Osteocyte (in vitro differentiated cells): ENCODE measurements at regions not wholly inside any gene's neighbourhood (a gene's known extent, or its start where the extent isn't known, plus 50 kb on each side); places are given as distances from the start of the nearest gene placed in this dataset.

ENCODE experiments used
- DNase-seq: peaks from one replicate; pipeline ENCODE4 v3.0.0; 2021; ENCODE audit warnings: mixed read lengths; ENCODE audit not compliant: unreplicated experiment; ENCODE audit errors: extremely low spot score
- H3K27ac Mint-ChIP-seq: one replicate; pipeline ENCODE4 v1.8.0; 2021; ENCODE audit warnings: mild to moderate bottlenecking, mixed read lengths; ENCODE audit not compliant: unreplicated experiment
- H3K27me3 Mint-ChIP-seq: one replicate; pipeline ENCODE4 v1.8.0; 2021; ENCODE audit warnings: mixed read lengths; ENCODE audit not compliant: unreplicated experiment
- H3K36me3 Mint-ChIP-seq: one replicate; pipeline ENCODE4 v1.8.0; 2021; ENCODE audit warnings: mixed read lengths; ENCODE audit not compliant: unreplicated experiment
- H3K4me1 Mint-ChIP-seq: one replicate; pipeline ENCODE4 v1.8.0; 2021; ENCODE audit warnings: mixed read lengths; ENCODE audit not compliant: unreplicated experiment
- H3K4me3 Mint-ChIP-seq: one replicate; pipeline ENCODE4 v1.8.0; 2021; ENCODE audit warnings: mild to moderate bottlenecking, moderate library complexity, mixed read lengths; ENCODE audit not compliant: unreplicated experiment
- H3K9me3 Mint-ChIP-seq: one replicate; pipeline ENCODE4 v1.8.0; 2021; ENCODE audit warnings: mixed read lengths; ENCODE audit not compliant: unreplicated experiment
- TF ChIP-seq, protein P1 (sequence below): fragments of 200-600 bp; sonication (generic); IDR thresholded peaks from 2 replicates; pipeline ENCODE4 v1.5.0; 2021; ENCODE audit warnings: antibody characterized with exemption, mild to moderate bottlenecking, moderate library complexity

DNA sequence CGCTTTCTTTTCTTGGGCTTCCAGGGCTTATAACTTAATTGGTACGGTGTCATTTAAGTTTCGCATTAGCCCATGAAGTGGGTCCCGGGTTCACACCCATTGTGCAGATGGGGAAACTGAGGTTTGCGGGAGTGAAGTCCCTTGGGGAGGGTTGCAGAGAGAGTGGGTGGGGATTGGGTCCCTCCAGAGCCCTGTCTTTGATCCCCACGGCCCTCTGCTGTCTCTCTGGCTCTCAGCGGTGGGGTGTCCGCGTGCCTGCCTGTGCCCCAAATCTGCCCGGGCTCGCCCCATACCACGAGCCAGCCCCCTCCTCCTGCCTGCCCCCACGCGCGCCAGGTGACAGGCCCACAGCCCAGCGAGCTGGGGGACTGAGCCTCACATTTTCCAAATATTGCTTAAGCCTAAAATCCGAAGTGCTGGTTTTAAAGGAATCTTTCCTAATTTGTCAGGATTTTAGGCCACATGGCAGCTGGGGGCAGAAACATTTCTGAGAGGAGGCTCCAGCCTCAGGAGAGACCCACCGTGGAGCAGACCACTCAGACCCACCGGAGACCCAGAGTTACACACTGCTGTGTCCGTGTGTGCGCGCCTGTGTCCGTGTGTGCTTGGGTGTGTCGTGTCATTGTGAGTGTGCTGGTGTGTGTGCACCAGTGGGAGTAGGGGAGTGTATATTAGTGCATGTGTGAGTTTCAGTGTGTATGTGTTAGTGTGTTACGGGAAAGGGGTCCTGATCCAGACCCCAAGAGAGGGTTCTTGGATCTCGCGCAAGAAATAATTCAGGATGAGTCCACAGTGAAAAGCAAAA is 159.5 kb upstream of the IER5L start:
- Mint-ChIP-seq H3K9me3 (no peaks in the 10 kb centered on the region), H3K27ac (peak overlapping the region; percentile 12), H3K27me3 (no peaks in the 10 kb centered on the region), H3K4me3 (no peak overlapping the region), H3K36me3 (no peaks in the 10 kb centered on the region), H3K4me1 (peaks cover 46% of the 10 kb centered on the region)
- DNase-seq, result no peak
- TF ChIP-seq, protein P1, sequence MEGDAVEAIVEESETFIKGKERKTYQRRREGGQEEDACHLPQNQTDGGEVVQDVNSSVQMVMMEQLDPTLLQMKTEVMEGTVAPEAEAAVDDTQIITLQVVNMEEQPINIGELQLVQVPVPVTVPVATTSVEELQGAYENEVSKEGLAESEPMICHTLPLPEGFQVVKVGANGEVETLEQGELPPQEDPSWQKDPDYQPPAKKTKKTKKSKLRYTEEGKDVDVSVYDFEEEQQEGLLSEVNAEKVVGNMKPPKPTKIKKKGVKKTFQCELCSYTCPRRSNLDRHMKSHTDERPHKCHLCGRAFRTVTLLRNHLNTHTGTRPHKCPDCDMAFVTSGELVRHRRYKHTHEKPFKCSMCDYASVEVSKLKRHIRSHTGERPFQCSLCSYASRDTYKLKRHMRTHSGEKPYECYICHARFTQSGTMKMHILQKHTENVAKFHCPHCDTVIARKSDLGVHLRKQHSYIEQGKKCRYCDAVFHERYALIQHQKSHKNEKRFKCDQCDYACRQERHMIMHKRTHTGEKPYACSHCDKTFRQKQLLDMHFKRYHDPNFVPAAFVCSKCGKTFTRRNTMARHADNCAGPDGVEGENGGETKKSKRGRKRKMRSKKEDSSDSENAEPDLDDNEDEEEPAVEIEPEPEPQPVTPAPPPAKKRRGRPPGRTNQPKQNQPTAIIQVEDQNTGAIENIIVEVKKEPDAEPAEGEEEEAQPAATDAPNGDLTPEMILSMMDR, result no peak

DNA sequence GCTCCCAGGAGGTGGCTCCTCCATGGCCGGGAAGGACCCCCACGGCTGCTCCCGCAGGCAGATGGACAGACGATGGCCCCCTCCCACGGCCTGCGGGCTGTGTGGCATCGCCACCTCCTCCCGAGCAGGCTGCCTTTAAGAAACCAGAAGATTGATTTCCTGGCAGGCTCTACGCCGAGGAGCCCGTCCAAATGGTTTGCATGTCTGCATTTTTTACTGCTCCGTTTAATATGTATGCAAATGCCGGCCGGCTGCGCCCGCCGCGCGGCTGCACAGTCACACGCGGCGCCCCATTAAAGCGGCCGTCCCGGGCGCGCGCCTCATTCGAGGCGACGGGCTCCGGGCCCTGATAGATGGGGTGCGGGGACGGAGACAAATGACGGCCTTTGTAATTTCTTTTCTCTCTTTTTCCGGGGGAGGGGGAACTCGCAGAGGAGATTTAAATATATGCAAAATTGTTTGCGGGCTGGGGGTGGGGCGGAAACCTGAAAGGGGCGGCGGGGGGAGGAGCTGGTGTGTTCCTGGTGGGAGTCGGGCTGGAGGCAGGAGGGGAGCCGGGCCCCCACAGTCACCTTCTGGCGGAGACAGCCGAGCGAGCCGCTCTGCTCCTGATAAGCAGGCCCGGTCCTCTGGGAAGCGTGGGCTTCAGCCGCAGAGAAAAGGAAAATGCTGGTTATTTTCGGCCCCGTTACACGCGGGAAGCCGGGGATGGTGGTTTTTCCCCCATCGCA is 158.7 kb upstream of the IER5L start:
- DNase-seq, result no peak
- Mint-ChIP-seq H3K27ac (peak overlapping the region; percentile 97), H3K4me1 (peaks cover 51% of the 10 kb centered on the region), H3K27me3 (no peaks in the 10 kb centered on the region), H3K4me3 (peak overlapping the region; percentile 57), H3K36me3 (no peaks in the 10 kb centered on the region), H3K9me3 (no peaks in the 10 kb centered on the region)
- TF ChIP-seq, protein P1, result no peak

DNA sequence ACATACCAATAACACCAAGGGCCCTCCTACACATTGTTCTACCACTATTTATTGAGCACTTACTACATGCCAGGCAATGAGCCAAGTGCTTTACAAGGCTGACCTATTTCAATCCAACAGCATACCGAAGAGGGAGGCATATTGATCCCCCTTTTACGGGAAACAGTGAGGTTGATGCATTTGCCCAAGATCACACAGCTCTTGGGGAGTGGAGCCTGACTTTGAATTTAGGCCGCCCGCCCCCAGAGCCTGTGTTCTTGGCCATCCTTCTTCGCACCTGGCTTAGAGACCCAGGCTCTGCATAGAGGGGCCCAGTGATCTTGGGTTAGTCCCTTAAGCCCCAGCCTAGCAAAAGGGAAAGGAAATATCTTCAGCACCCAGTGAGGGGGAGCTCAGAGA is 158.1 kb upstream of the IER5L start:
- TF ChIP-seq, protein P1, result no peak
- Mint-ChIP-seq H3K4me3 (no peak overlapping the region), H3K36me3 (no peaks in the 10 kb centered on the region), H3K4me1 (peaks cover 53% of the 10 kb centered on the region), H3K27ac (peak overlapping the region; percentile 97), H3K27me3 (no peaks in the 10 kb centered on the region), H3K9me3 (peaks cover 4% of the 10 kb centered on the region)
- no peak for DNase-seq

DNA sequence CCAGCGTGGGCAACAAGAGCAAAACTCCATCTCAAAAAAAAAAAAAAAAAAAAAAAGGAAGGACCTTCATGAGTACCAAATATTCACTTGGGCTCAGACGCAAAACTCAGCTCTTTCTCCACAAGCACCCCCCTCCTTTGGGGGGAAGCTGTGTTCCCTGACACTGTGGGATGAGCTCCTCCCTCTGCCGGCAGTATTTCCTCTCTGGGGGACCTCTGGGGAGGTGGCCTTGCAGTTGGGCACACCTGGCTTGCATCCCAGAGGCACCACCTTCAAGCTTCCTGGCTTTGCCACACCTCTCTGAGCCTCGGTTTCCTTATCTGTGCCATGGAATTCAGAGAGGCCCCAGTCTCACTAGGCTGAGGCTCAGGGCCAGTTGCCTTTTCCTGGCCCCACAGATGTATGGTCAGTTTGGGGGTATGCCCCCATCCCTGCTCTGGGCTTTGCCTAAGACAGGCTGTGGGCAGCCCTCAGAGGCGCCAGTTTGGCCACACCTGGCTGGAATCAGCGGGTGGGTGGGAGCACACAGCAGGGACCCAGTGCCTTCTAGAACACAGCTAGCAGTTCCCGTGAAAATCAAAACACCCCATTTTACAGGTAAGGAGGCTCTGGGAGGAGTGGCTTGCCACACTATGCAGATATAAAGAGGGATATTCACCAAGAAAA is 157.5 kb upstream of the IER5L start:
- TF ChIP-seq, protein P1, result no peak

More for the DNA sequence above, 157.5 kb upstream of the IER5L start:
- Mint-ChIP-seq H3K4me1 (peaks cover 53% of the 10 kb centered on the region), H3K27me3 (no peaks in the 10 kb centered on the region), H3K36me3 (no peaks in the 10 kb centered on the region), H3K9me3 (peaks cover 9% of the 10 kb centered on the region), H3K27ac (peak overlapping the region; percentile 97), H3K4me3 (no peak overlapping the region)
- no peak for DNase-seq
